K562 (cell line): ENCODE measurements at regions not wholly inside any gene's neighbourhood (a gene's known extent, or its start where the extent isn't known, plus 50 kb on each side); places are given as distances from the start of the nearest gene placed in this dataset.

Source experiments
- ATAC-seq: fragments of 200-7000 bp; cut with Tn5 transposase; 3 replicates; pipeline ENCODE4 v1.9.1; 2020; ENCODE audit warnings: moderate library complexity
- BruUV-seq: library from RNA; stranded (reverse); fragments of 400-500 nt; replicated peaks from 2 replicates; lab custom pipeline; 2021; lab: Mats Ljungman, UMichigan
- CTCF ChIA-PET: fragments of 300-600 bp; formaldehyde crosslinking; extraction: SDS; loops from one replicate; lab custom pipeline; 2021; ENCODE audit warnings: low intra/inter-chr PET ratio; lab: Yijun Ruan, JAX
- POLR2A ChIA-PET: fragments of 300-600, 350-650 bp; sonication (Branson Sonifier 250); formaldehyde crosslinking; extraction: SDS; loops from one replicate; lab custom pipeline; 2021; ENCODE audit warnings: antibody characterized with exemption, inconsistent platforms; lab: Yijun Ruan, JAX
- DNase-seq, 4 experiments: peaks; one replicate each; pipeline versions ENCODE4 v3.0.0 to v3.0.0-alpha.2; 2011 to 2018; ENCODE audit warnings: low spot score in 3 of 4, mixed read lengths in 3 of 4; ENCODE audit errors: extremely low read depth in 1 of 4
- FAIRE-seq: peaks from 2 replicates; lab custom pipeline; 2011; peaks lifted over from hg19 to GRCh38; lab: Jason Lieb, UNC
- H2AFZ ChIP-seq: 2 replicates; pipeline ENCODE4 v1.6.0; 2011; ENCODE audit warnings: low read depth, low read length, control low read depth, inconsistent platforms
- H3K27ac ChIP-seq: fragments of 200-600 bp; 3 replicates; pipeline ENCODE4 v1.8.0; 2011; ENCODE audit warnings: low read depth, mild to moderate bottlenecking, control low read depth, inconsistent platforms, low read length, moderate library complexity, mixed read lengths; ENCODE audit errors: extremely low read depth
- H3K27me3 ChIP-seq, 2 experiments: fragments of 300-600 bp in 1 of 2; 2 replicates in 1 of 2; 3 replicates in 1 of 2; pipeline versions ENCODE4 v1.6.0 to v1.8.0; 2011; ENCODE audit warnings: inconsistent platforms in 2 of 2, low read length in 2 of 2, mild to moderate bottlenecking in 1 of 2, mixed read lengths in 1 of 2, moderate library complexity in 1 of 2; ENCODE audit not compliant: control insufficient read depth in 2 of 2, insufficient read depth in 2 of 2
- H3K36me3 ChIP-seq: fragments of 300-600 bp; 3 replicates; pipeline ENCODE4 v1.8.0; 2011; ENCODE audit warnings: mild to moderate bottlenecking, low read length, inconsistent platforms; ENCODE audit not compliant: control insufficient read depth, insufficient read depth
- H3K4me1 ChIP-seq, 2 experiments: fragments of 200-600 bp in 1 of 2; replicated peaks in 1 of 2; 2 replicates in 1 of 2; 3 replicates in 1 of 2; pipeline versions ENCODE4 v1.5.1 to v1.8.0; 2011; ENCODE audit warnings: inconsistent platforms in 2 of 2, low read length in 2 of 2, mild to moderate bottlenecking in 1 of 2, mixed read lengths in 1 of 2, moderate library complexity in 1 of 2; ENCODE audit not compliant: control insufficient read depth in 2 of 2, insufficient read depth in 2 of 2
- H3K4me2 ChIP-seq: 2 replicates; pipeline ENCODE4 v1.6.1; 2011; ENCODE audit warnings: low read length, control low read depth, inconsistent platforms, mixed read lengths; ENCODE audit not compliant: insufficient read depth
- H3K4me3 ChIP-seq: fragments of 200-600 bp; sonication (generic), shearing (Covaris generic); 2 replicates; pipeline ENCODE4 v1.5.1; 2016; ENCODE audit warnings: control low read depth, inconsistent platforms
- H3K79me2 ChIP-seq: fragments of 200-600 bp; 3 replicates; pipeline ENCODE4 v1.8.0; 2011; ENCODE audit warnings: low read length, inconsistent platforms; ENCODE audit not compliant: control insufficient read depth, insufficient read depth
- H3K9ac ChIP-seq, 2 experiments: 2 replicates each; pipeline versions ENCODE4 v1.6.0 to v1.6.1; 2011; ENCODE audit warnings: low read depth in 2 of 2, low read length in 2 of 2, control low read depth in 1 of 2, inconsistent platforms in 1 of 2, mild to moderate bottlenecking in 1 of 2, mixed read lengths in 1 of 2; ENCODE audit not compliant: insufficient read depth in 1 of 2
- H3K9me1 ChIP-seq: one replicate; pipeline ENCODE4 v1.6.0; 2011; ENCODE audit warnings: inconsistent platforms, mild to moderate bottlenecking, low read length, moderate library complexity; ENCODE audit not compliant: control insufficient read depth, insufficient read depth
- H3K9me3 ChIP-seq: replicated peaks from 2 replicates; pipeline ENCODE4 v1.5.1; 2011; ENCODE audit warnings: low read depth, low read length, inconsistent platforms; ENCODE audit not compliant: control insufficient read depth, insufficient read depth
- H4K20me1 ChIP-seq: replicated peaks from 2 replicates; pipeline ENCODE4 v1.6.1; 2011; ENCODE audit warnings: low read length, inconsistent platforms, mixed read lengths; ENCODE audit not compliant: control insufficient read depth, insufficient read depth
- ATF1 ChIP-seq, 2 experiments: fragments of 450-650 bp in 1 of 2; IDR thresholded peaks; 2 replicates each; pipeline ENCODE4 v1.6.1; 2016; ENCODE audit warnings: missing compliant biosample characterization in 1 of 2, missing genetic modification characterization in 1 of 2
- BCOR ChIP-seq: fragments of 450-650 bp; IDR thresholded peaks from 2 replicates; pipeline ENCODE4 v1.6.1; 2016
- CBFB ChIP-seq: sonication (generic); formaldehyde crosslinking; IDR thresholded peaks from 2 replicates; pipeline ENCODE4 v1.4.0; 2020; ENCODE audit warnings: mild to moderate bottlenecking, missing genetic modification reagents
- CHCHD3 ChIP-seq: fragments of 250-450 bp; sonication (Bioruptor Pico); IDR thresholded peaks from 2 replicates; pipeline ENCODE4 v2.1.2; 2022; ENCODE audit warnings: mild to moderate bottlenecking
- GABPB2 ChIP-seq: fragments of 250-450 bp; sonication (Bioruptor Pico); conservative IDR thresholded peaks from 2 replicates; pipeline ENCODE4 v1.5.1; 2021; ENCODE audit warnings: mild to moderate bottlenecking
- HDAC2 ChIP-seq: fragments of 450-650 bp; IDR thresholded peaks from 2 replicates; pipeline ENCODE4 v1.6.1; 2016; ENCODE audit warnings: mild to moderate bottlenecking
- KAT8 ChIP-seq: fragments of 450-650 bp; IDR thresholded peaks from 2 replicates; pipeline ENCODE4 v1.6.1; 2016; ENCODE audit warnings: low read depth, mild to moderate bottlenecking
- KDM1A ChIP-seq, 2 experiments: fragments of 450-650 bp; IDR thresholded peaks; 2 replicates each; pipeline ENCODE4 v1.6.1; 2016; ENCODE audit warnings: mild to moderate bottlenecking in 2 of 2
- KLF16 ChIP-seq: IDR thresholded peaks from 2 replicates; pipeline ENCODE4 v1.6.1; 2016; ENCODE audit warnings: antibody characterized with exemption
- LCOR ChIP-seq: sonication (generic); formaldehyde crosslinking; IDR thresholded peaks from 2 replicates; pipeline ENCODE4 v1.8.0; 2022; ENCODE audit warnings: mild to moderate bottlenecking, missing genetic modification reagents
- NCOA2 ChIP-seq, 2 experiments: fragments of 450-650 bp; IDR thresholded peaks; 2 replicates each; pipeline ENCODE4 v1.6.1; 2018; ENCODE audit warnings: mild to moderate bottlenecking in 2 of 2, moderate library complexity in 1 of 2; ENCODE audit not compliant: partially characterized antibody in 2 of 2
- PTTG1 ChIP-seq: fragments of 450-650 bp; IDR thresholded peaks from 2 replicates; pipeline ENCODE4 v1.6.1; 2016; ENCODE audit warnings: low read depth, mild to moderate bottlenecking, missing genetic modification characterization, missing compliant biosample characterization
- RBM25 ChIP-seq: fragments of 200-400 bp; formaldehyde crosslinking; IDR thresholded peaks from 2 replicates; pipeline ENCODE4 v1.6.1; 2018; ENCODE audit warnings: low read length, low read depth, moderate library complexity; ENCODE audit not compliant: severe bottlenecking
- RHOXF2B ChIP-seq: fragments of 250-450 bp; sonication (Bioruptor Pico); conservative IDR thresholded peaks from 2 replicates; pipeline ENCODE4 v1.5.1; 2021
- ZBTB17 ChIP-seq: fragments of 450-650 bp; formaldehyde crosslinking; IDR thresholded peaks from 2 replicates; pipeline ENCODE4 v1.4.0; 2020; ENCODE audit warnings: mild to moderate bottlenecking
- ZBTB49 ChIP-seq: sonication (generic); formaldehyde crosslinking; IDR thresholded peaks from 2 replicates; pipeline ENCODE4 v1.8.0; 2022; ENCODE audit warnings: missing genetic modification reagents, mild to moderate bottlenecking, borderline replicate concordance
- ZNF511 ChIP-seq: sonication (generic); formaldehyde crosslinking; IDR thresholded peaks from 2 replicates; pipeline ENCODE4 v1.8.0; 2022; ENCODE audit warnings: mild to moderate bottlenecking, missing genetic modification reagents
- WGBS: fragments of 100-300 bp; shearing (Covaris generic); methylation state at CpG from one replicate; pipeline ENCODE4 v1.1.6; 2016; ENCODE audit warnings: low coverage, mixed read lengths; ENCODE audit not compliant: insufficient coverage; ENCODE audit errors: missing lambda C conversion rate; 5-methylcytosine and 5-hydroxymethylcytosine counted together
- in situ Hi-C: fragments of 300-500 bp; cut with MboI; formaldehyde crosslinking; loops from 4 replicates; pipeline ENCODE4 v1.15.0; 2018; ENCODE audit warnings: inconsistent platforms, mixed read lengths
- intact Hi-C: fragments of 100-400 bp; cut with micrococcal nuclease; formaldehyde crosslinking; loops from 2 replicates; pipeline ENCODE4 v1.14.2; 2022

- 0 out of 2 replicates have a peak, but pooled peaks have one; percentile 48 for TF ChIP-seq LCOR
These were observed 63.7 kb downstream of the NAV1 start (continued) for GRCh38 chr1:201602413-201603265.

- 40% methylated on average over 8 of the region's 8 CpGs for WGBS
- H3K27me3 ChIP-seq = no peaks in the 10 kb centered on the region; a peak in 1 of 5 replicates
- no peak overlapping the region for H3K27ac ChIP-seq
- no peaks in the 10 kb centered on the region for H4K20me1 ChIP-seq
- H3K9me3 ChIP-seq = no peaks in the 10 kb centered on the region
- no peak overlapping the region for H3K4me3 ChIP-seq
- no peaks in the 10 kb centered on the region for H3K9me1 ChIP-seq
- H3K4me1 ChIP-seq = peaks cover 10 to 11% of the 10 kb centered on the region in 2 experiments
- no TSS peak for BruUV-seq
- in situ Hi-C loops = no loop called here
- POLR2A ChIA-PET = interaction anchor here (1.2 to 1.5 kb wide), 2 partner anchors 13 to 21 kb away, joined by 3 to 8 read pairs; no protein-coding TSS in a partner anchor
- no peaks in the 10 kb centered on the region for H3K79me2 ChIP-seq
- H3K4me2 ChIP-seq = no peak overlapping the region
- CTCF ChIA-PET = no interaction called here
- no peaks in the 10 kb centered on the region for H3K36me3 ChIP-seq
- DNase-seq (no peak), ATAC-seq (no peak), FAIRE-seq (peak; percentile 23)
- intact Hi-C loops = no loop called here
- H2AFZ ChIP-seq = no peak overlapping the region
- no peak overlapping the region for H3K9ac ChIP-seq
- TF ChIP-seq RBM25 = peak; percentile 86
- TF ChIP-seq RHOXF2B = no peak
- TF ChIP-seq ZBTB17 (CRISPR knock-in tag) = no peak
- TF ChIP-seq PTTG1 = no peak
- no peak for TF ChIP-seq GABPB2 (CRISPR knock-in tag)
- no peak for TF ChIP-seq KAT8
- no peak for TF ChIP-seq KLF16
- TF ChIP-seq ZNF511 (CRISPR knock-in tag) = no peak
- no peak for TF ChIP-seq CBFB (CRISPR knock-in tag)
- no peak for TF ChIP-seq ZBTB49 (CRISPR knock-in tag)
- TF ChIP-seq CHCHD3 (CRISPR knock-in tag) = no peak
- peak in 1 of 2 experiments; percentile 48; a peak in 1 of 4 replicates for TF ChIP-seq KDM1A (IDR thresholded peaks at IDR 0.05)
- peak; percentile 34; the same call in 1 of the 2 replicates for TF ChIP-seq BCOR
- TF ChIP-seq NCOA2 (IDR thresholded peaks at IDR 0.05; ENCODE audit: partially characterized antibody in 2 of 2) = no peak
- 0 out of 2 replicates have a peak, but pooled peaks have one; percentile 14 for TF ChIP-seq HDAC2
- no peak for TF ChIP-seq ATF1 (CRISPR knock-in tag; IDR thresholded peaks at IDR 0.05)
- no peak for TF ChIP-seq ATF1 (tag; IDR thresholded peaks at IDR 0.05)
These were observed 64.8 kb downstream of the NAV1 start for GRCh38 chr1:201603613-201604232.
